ENCODE measurements at regions not wholly inside any gene's neighbourhood (a gene's known extent, or its start where the extent isn't known, plus 50 kb on each side); places are given as distances from the start of the nearest gene placed in this dataset.

- no peak for TF ChIP-seq CTCF (conservative IDR thresholded peaks at IDR 0.05; ENCODE audit: low read depth in 2 of 2)
- no peak for TF ChIP-seq EZH2phosphoT487 (IDR thresholded peaks at IDR 0.05; ENCODE audit: unreplicated experiment)
- no peak for TF ChIP-seq EZH2 (IDR thresholded peaks at IDR 0.05; ENCODE audit: low read depth, unreplicated experiment)
- TF ChIP-seq POLR2AphosphoS5 (IDR thresholded peaks at IDR 0.05; ENCODE audit: low read depth): no peak
- no peak for TF ChIP-seq NANOG (IDR thresholded peaks at IDR 0.05; ENCODE audit: borderline replicate concordance)
- TF ChIP-seq ZNF462 (CRISPR knock-in tag; IDR thresholded peaks at IDR 0.05): no peak
- no peak for TF ChIP-seq CREB1 (CRISPR knock-in tag; IDR thresholded peaks at IDR 0.05; ENCODE audit: low read depth)
- TF ChIP-seq REST (IDR thresholded peaks at IDR 0.05; ENCODE audit: unreplicated experiment): no peak
- no peak for TF ChIP-seq JUNB (IDR thresholded peaks at IDR 0.05; ENCODE audit: unreplicated experiment)
- TF ChIP-seq ZNF331 (CRISPR knock-in tag; IDR thresholded peaks at IDR 0.05; ENCODE audit: low read depth): no peak
- no peak for TF ChIP-seq ZNF114 (CRISPR knock-in tag; IDR thresholded peaks at IDR 0.05)
Measured at GRCh38 chr14:66094001-66094727, 392.0 kb upstream of the CCDC196 start.
